Natural killer cell treated with Interleukin-12 subunit alpha and Interleukin-12 subunit beta and Interleukin-15 and Interleukin-18, amount 100 ng/mL, for 72 hours (primary cell): ENCODE measurements at regions not wholly inside any gene's neighbourhood (a gene's known extent, or its start where the extent isn't known, plus 50 kb on each side); places are given as distances from the start of the nearest gene placed in this dataset.
A peak's percentile ranks its signal among the peaks of the same experiment; 100 is the strongest.
"Not testable (repeated sequence)": the region's sequence is repeated elsewhere in the genome, so short reads cannot be mapped to it uniquely, and the experiment has no call there.

Experiments
- ATAC-seq, 2 donors: fragments of 150-1000 bp; cut with Tn5 transposase in 1 of 2; sonication (Bioruptor Pico), chemical (Tn5 transposase) in 1 of 2; 2 replicates each; pipeline ENCODE4 v1.10.0; 2021
- DNase-seq: peaks from one replicate; pipeline ENCODE4 v3.0.0; 2022; ENCODE audit warnings: low spot score
- H3K27ac Mint-ChIP-seq, 2 donors: 1 replicate in 1 of 2; 2 replicates in 1 of 2; pipeline ENCODE4 v1.8.0; 2022; ENCODE audit warnings: mixed read lengths in 2 of 2, mild to moderate bottlenecking in 1 of 2, moderate library complexity in 1 of 2
- H3K27me3 Mint-ChIP-seq, 2 donors: 1 replicate in 1 of 2; 2 replicates in 1 of 2; pipeline ENCODE4 v1.8.0; 2022; ENCODE audit warnings: mixed read lengths in 2 of 2
- H3K36me3 Mint-ChIP-seq: one replicate; pipeline ENCODE4 v1.8.0; 2022; ENCODE audit warnings: mixed read lengths
- H3K4me1 Mint-ChIP-seq, 2 donors: 1 replicate in 1 of 2; 2 replicates in 1 of 2; pipeline ENCODE4 v1.8.0; 2022; ENCODE audit warnings: low read depth in 2 of 2, mixed read lengths in 2 of 2, mild to moderate bottlenecking in 1 of 2
- H3K4me3 Mint-ChIP-seq: one replicate; pipeline ENCODE4 v1.8.0; 2022; ENCODE audit warnings: mixed read lengths
- H3K9me3 Mint-ChIP-seq: 2 replicates; pipeline ENCODE4 v1.8.0; 2022; ENCODE audit warnings: mixed read lengths

GRCh38 chrX:109874548-109874947 lies 128.4 kb upstream of the TMEM164 start:
- Mint-ChIP-seq H3K4me3 (no peak overlapping the region), H3K27ac (no peak overlapping the region), H3K36me3 (no peaks in the 10 kb centered on the region), H3K9me3 (no peaks in the 10 kb centered on the region), H3K27me3 (peaks cover 0 to 12% of the 10 kb centered on the region in 2 donors), H3K4me1 (no peaks in the 10 kb centered on the region)
- no peak for ATAC-seq
- DNase-seq, result no peak

DNA sequence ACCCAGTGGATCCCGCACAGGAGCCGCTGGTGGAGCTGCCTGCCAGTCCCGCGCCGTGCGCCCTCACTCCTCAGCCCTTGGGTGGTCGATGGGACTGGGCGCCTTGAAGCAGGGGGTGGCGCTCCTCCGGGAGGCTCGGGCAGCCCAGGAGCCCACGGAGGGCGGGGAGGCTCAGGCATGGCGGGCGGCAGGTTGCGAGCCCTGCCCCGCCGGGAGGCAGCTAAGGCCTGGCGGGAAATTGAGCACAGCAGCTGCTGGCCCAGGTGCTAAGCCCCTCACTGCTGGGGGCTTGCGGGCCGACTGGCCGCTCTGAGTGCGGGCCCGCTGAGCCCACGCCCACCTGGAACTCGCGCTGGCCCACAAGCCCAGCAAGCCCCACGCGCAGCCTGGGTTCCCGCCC lies 127.1 kb upstream of the TMEM164 start:
- Mint-ChIP-seq H3K9me3 (no peaks in the 10 kb centered on the region), H3K36me3 (no peaks in the 10 kb centered on the region), H3K4me1 (no peaks in the 10 kb centered on the region), H3K27me3 (peaks cover 0 to 15% of the 10 kb centered on the region in 2 donors), H3K4me3 (no peak overlapping the region), H3K27ac (no peak overlapping the region)
- ATAC-seq (no peak), DNase-seq (no peak)

GRCh38 chrX:109878236-109878635 lies 124.7 kb upstream of the TMEM164 start:
- no peaks in the 10 kb centered on the region for H3K36me3 Mint-ChIP-seq

GRCh38 chrX:109879991-109880390 lies 122.9 kb upstream of the TMEM164 start:
- Mint-ChIP-seq H3K27ac (peak overlapping the region in 1 of 2 donors; percentile 10), H3K4me1 (no peaks in the 10 kb centered on the region), H3K36me3 (no peaks in the 10 kb centered on the region), H3K27me3 (peaks cover 0 to 17% of the 10 kb centered on the region in 2 donors), H3K9me3 (no peaks in the 10 kb centered on the region), H3K4me3 (no peak overlapping the region)
- no peak for ATAC-seq
- no peak for DNase-seq

More at GRCh38 chrX:109878236-109878635, 124.7 kb upstream of the TMEM164 start:
- Mint-ChIP-seq H3K4me1 (no peaks in the 10 kb centered on the region), H3K4me3 (no peak overlapping the region), H3K27me3 (peaks cover 0 to 17% of the 10 kb centered on the region in 2 donors), H3K9me3 (no peaks in the 10 kb centered on the region), H3K27ac (peak overlapping the region in 1 of 2 donors; percentile 3)
- ATAC-seq (no peak), DNase-seq (no peak)

DNA sequence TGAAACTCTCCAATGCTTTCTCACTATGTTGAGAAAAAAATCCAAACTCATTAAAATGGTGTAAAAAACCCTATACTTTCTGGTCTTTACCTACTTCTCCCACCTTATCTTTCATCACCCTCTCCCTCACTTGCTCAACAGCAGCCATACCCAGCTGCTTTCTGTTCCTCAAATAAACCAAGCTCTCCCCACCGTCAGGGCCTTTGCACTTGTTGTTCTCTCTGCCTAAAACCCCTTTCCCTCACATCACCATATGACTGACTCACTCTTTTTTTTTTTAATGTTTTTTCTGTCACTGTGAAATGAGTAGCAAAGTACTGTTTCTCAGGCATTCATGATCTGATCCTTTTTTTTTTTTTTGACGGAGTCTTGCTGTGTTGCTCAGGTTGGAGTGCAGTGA lies 122.3 kb upstream of the TMEM164 start:
- no peak for DNase-seq
- no peak for ATAC-seq
- no peaks in the 10 kb centered on the region for H3K36me3 Mint-ChIP-seq
- no peaks in the 10 kb centered on the region for H3K4me1 Mint-ChIP-seq
- no peaks in the 10 kb centered on the region for H3K9me3 Mint-ChIP-seq
- H3K27me3 Mint-ChIP-seq, result peaks cover 0 to 20% of the 10 kb centered on the region in 2 donors
- H3K4me3 Mint-ChIP-seq, result peak overlapping the region; percentile 6
- H3K27ac Mint-ChIP-seq, result peak overlapping the region in 1 of 2 donors; percentile 10

- H3K4me1 Mint-ChIP-seq, result peaks cover 0 to 4% of the 10 kb centered on the region in 2 donors
- H3K36me3 Mint-ChIP-seq, result no peaks in the 10 kb centered on the region
- peaks cover 0 to 21% of the 10 kb centered on the region in 2 donors for H3K27me3 Mint-ChIP-seq
- no peak for DNase-seq
- H3K4me3 Mint-ChIP-seq, result no peak overlapping the region
- H3K9me3 Mint-ChIP-seq, result no peaks in the 10 kb centered on the region
- H3K27ac Mint-ChIP-seq, result no peak overlapping the region
- ATAC-seq, result no peak
Observed at GRCh38 chrX:109886122-109886761, 116.7 kb upstream of the TMEM164 start.

- peaks cover 0 to 4% of the 10 kb centered on the region in 2 donors for H3K4me1 Mint-ChIP-seq
- H3K27me3 Mint-ChIP-seq, result peaks cover 0 to 27% of the 10 kb centered on the region in 2 donors
- DNase-seq, result no peak
- H3K36me3 Mint-ChIP-seq, result no peaks in the 10 kb centered on the region
- peak overlapping the region; percentile 10 for H3K4me3 Mint-ChIP-seq
- ATAC-seq, result no peak
- no peaks in the 10 kb centered on the region for H3K9me3 Mint-ChIP-seq
- no peak overlapping the region for H3K27ac Mint-ChIP-seq
Observed at GRCh38 chrX:109889289-109890006, 113.5 kb upstream of the TMEM164 start.

DNA sequence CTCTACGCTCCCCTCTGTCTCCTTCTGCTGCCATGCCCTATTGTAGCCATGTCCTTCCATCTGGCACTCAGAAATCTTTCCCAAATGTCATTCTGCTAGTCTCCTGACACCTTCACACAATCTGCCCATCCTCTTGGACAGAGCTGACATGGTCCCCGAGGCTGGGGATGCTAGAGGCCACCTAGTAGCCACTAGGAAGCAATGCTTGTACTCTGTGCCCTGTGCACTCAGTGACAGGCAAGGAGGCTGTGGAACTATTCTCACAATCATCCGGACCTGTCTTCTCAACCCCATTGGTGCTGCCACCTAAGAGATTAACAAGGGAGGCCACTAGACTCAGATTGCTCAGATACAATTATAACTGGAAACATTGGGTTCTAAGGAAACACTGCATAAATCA lies 112.6 kb upstream of the TMEM164 start:
- Mint-ChIP-seq H3K36me3 (no peaks in the 10 kb centered on the region), H3K9me3 (no peaks in the 10 kb centered on the region)
- DNase-seq, result no peak

DNA sequence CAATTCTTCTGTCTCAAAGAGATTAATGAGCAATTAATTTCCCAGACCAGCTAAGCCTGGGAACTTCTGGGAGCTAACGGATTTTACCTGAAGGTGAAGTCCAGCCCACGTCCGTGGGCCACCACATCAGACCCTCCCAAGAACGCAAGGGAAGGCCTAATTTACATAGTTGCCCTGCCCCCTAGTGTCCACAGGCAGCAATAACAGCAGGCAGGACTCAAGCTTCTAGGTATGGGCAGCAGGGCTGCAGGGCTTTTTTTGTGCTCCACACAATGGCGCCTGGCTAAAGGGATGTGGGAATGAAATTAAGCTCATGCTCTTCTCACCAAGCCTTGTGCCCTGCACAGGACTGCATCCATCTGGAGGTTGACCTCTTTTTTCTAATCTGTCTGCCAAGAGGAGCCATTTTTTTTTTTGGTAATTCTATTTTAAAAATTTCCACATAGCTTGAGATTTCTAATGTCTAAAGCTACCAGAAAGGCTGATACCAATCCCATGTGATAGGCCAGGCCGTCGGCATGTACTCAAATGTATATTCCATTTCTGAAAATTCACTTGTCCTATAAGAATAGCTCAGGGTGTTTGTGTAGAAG lies 111.9 kb upstream of the TMEM164 start:
- H3K9me3 Mint-ChIP-seq, result no peaks in the 10 kb centered on the region
- H3K36me3 Mint-ChIP-seq, result no peaks in the 10 kb centered on the region
- peaks cover 0 to 24% of the 10 kb centered on the region in 2 donors for H3K27me3 Mint-ChIP-seq
- no peak overlapping the region for H3K27ac Mint-ChIP-seq
- peaks cover 0 to 4% of the 10 kb centered on the region in 2 donors for H3K4me1 Mint-ChIP-seq
- H3K4me3 Mint-ChIP-seq, result no peak overlapping the region
- ATAC-seq, result peak; percentile 43 to 80
- DNase-seq, result peak; percentile 64

More for the DNA sequence above, 112.6 kb upstream of the TMEM164 start:
- no peak for ATAC-seq
- Mint-ChIP-seq H3K4me3 (no peak overlapping the region), H3K27me3 (peaks cover 0 to 27% of the 10 kb centered on the region in 2 donors), H3K4me1 (peaks cover 0 to 4% of the 10 kb centered on the region in 2 donors), H3K27ac (no peak overlapping the region)

- H3K27me3 Mint-ChIP-seq, result peaks cover 8 to 16% of the 10 kb centered on the region in 2 donors
- DNase-seq, H3K4me1 Mint-ChIP-seq, H3K4me3 Mint-ChIP-seq, H3K27ac Mint-ChIP-seq, H3K9me3 Mint-ChIP-seq, H3K36me3 Mint-ChIP-seq, ATAC-seq: not testable (repeated sequence)
Observed at GRCh38 chrX:109896024-109896423, 106.9 kb upstream of the TMEM164 start.

DNA sequence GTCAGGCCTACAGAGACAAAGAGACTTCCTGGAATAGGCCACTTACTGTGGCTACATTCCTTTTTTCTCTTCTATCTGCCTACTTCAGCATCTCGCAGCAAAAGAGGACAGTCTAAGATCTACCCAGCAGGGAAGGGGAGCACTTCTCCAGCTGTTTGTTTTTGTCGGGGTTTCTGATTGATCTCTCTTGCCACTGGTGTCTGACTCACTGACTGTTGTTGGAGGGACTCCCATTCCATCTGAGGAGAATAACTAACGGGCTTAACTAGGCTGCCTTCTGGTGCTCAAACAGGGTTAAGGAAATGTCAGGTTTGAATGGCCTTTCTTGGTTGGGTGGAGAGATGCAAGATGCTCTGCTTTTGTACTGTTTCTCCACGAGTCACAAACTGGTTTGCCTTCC lies 100.2 kb upstream of the TMEM164 start:
- Mint-ChIP-seq H3K27ac (no peak overlapping the region), H3K4me1 (no peaks in the 10 kb centered on the region), H3K27me3 (peaks cover 8 to 30% of the 10 kb centered on the region in 2 donors), H3K36me3 (no peaks in the 10 kb centered on the region), H3K4me3 (no peak overlapping the region), H3K9me3 (no peaks in the 10 kb centered on the region)
- DNase-seq (no peak), ATAC-seq (no peak)

- Mint-ChIP-seq H3K9me3 (no peaks in the 10 kb centered on the region), H3K36me3 (no peaks in the 10 kb centered on the region), H3K4me3 (no peak overlapping the region), H3K27me3 (peaks cover 0 to 9% of the 10 kb centered on the region in 2 donors), H3K4me1 (no peaks in the 10 kb centered on the region), H3K27ac (no peak overlapping the region)
- DNase-seq (no peak), ATAC-seq (no peak)
Observed at GRCh38 chrX:109911046-109911445, 91.9 kb upstream of the TMEM164 start.

GRCh38 chrX:109912993-109913392 lies 89.9 kb upstream of the TMEM164 start:
- H3K27me3 Mint-ChIP-seq, H3K27ac Mint-ChIP-seq, ATAC-seq, H3K36me3 Mint-ChIP-seq, DNase-seq, H3K9me3 Mint-ChIP-seq, H3K4me1 Mint-ChIP-seq, H3K4me3 Mint-ChIP-seq: not testable (repeated sequence)
